ENCODE measurements at regions not wholly inside any gene's neighbourhood (a gene's known extent, or its start where the extent isn't known, plus 50 kb on each side); places are given as distances from the start of the nearest gene placed in this dataset.

GRCh38 chr3:74328435-74328834 lies 286.0 kb downstream of the CNTN3 start:
- Histone ChIP-seq H3K36me3 (ENCODE audit: insufficient read depth, low read length) (no peaks in the 10 kb centered on the region), H3K79me2 (ENCODE audit: insufficient read depth, low read length) (no peaks in the 10 kb centered on the region), H3K4me1 (ENCODE audit: insufficient read depth, low read length, severe bottlenecking) (no peaks in the 10 kb centered on the region), H4K20me1 (ENCODE audit: insufficient read depth, low read length) (no peaks in the 10 kb centered on the region), H3K9me2 (ENCODE audit: low read depth, low read length) (no peaks in the 10 kb centered on the region), H3K27me3 (ENCODE audit: insufficient read depth, low read length) (no peaks in the 10 kb centered on the region), H2AFZ (ENCODE audit: low read length) (no peak overlapping the region), H3K4me2 (ENCODE audit: low read length) (no peak overlapping the region), H3F3A (ENCODE audit: insufficient read depth, low read length) (no peaks in the 10 kb centered on the region), H3K4me3 (ENCODE audit: low read depth, low read length, poor library complexity, severe bottlenecking) (no peak overlapping the region), H3K27ac (ENCODE audit: low read depth, low read length, poor library complexity, severe bottlenecking) (no peak overlapping the region), H3K9me3 (ENCODE audit: low read length) (no peaks in the 10 kb centered on the region), H3K9ac (ENCODE audit: low read length) (no peak overlapping the region)
- TF ChIP-seq EZH2 (IDR thresholded peaks at IDR 0.05; ENCODE audit: borderline replicate concordance, low read length) (no peak), CTCF (IDR thresholded peaks at IDR 0.05; ENCODE audit: low read length) (no peak)

GRCh38 chr3:74315291-74315690 lies 299.2 kb downstream of the CNTN3 start:
- H3K4me2 ChIP-seq (ENCODE audit: low read length) = no peak overlapping the region
- H3K27ac ChIP-seq (ENCODE audit: low read depth, low read length, poor library complexity, severe bottlenecking) = no peak overlapping the region
- H4K20me1 ChIP-seq (ENCODE audit: insufficient read depth, low read length) = no peaks in the 10 kb centered on the region
- no peak overlapping the region for H2AFZ ChIP-seq (ENCODE audit: low read length)
- no peaks in the 10 kb centered on the region for H3F3A ChIP-seq (ENCODE audit: insufficient read depth, low read length)
- H3K27me3 ChIP-seq (ENCODE audit: insufficient read depth, low read length) = no peaks in the 10 kb centered on the region
- H3K9ac ChIP-seq (ENCODE audit: low read length) = no peak overlapping the region
- H3K9me2 ChIP-seq (ENCODE audit: low read depth, low read length) = no peaks in the 10 kb centered on the region
- no peaks in the 10 kb centered on the region for H3K9me3 ChIP-seq (ENCODE audit: low read length)
- H3K36me3 ChIP-seq (ENCODE audit: insufficient read depth, low read length) = no peaks in the 10 kb centered on the region
- no peak overlapping the region for H3K4me3 ChIP-seq (ENCODE audit: low read depth, low read length, poor library complexity, severe bottlenecking)
- no peaks in the 10 kb centered on the region for H3K79me2 ChIP-seq (ENCODE audit: insufficient read depth, low read length)
- no peaks in the 10 kb centered on the region for H3K4me1 ChIP-seq (ENCODE audit: insufficient read depth, low read length, severe bottlenecking)
- no peak for TF ChIP-seq EZH2 (IDR thresholded peaks at IDR 0.05; ENCODE audit: borderline replicate concordance, low read length)
- TF ChIP-seq CTCF (IDR thresholded peaks at IDR 0.05; ENCODE audit: low read length) = no peak

- H3K36me3 ChIP-seq (ENCODE audit: insufficient read depth, low read length) = no peaks in the 10 kb centered on the region
- TF ChIP-seq EZH2 (IDR thresholded peaks at IDR 0.05; ENCODE audit: borderline replicate concordance, low read length) = no peak
- TF ChIP-seq CTCF (IDR thresholded peaks at IDR 0.05; ENCODE audit: low read length) = no peak
- no peaks in the 10 kb centered on the region for H3K9me2 ChIP-seq (ENCODE audit: low read depth, low read length)
- H3K4me2 ChIP-seq (ENCODE audit: low read length) = no peak overlapping the region
- H3K9ac ChIP-seq (ENCODE audit: low read length) = no peak overlapping the region
- no peaks in the 10 kb centered on the region for H4K20me1 ChIP-seq (ENCODE audit: insufficient read depth, low read length)
- no peaks in the 10 kb centered on the region for H3F3A ChIP-seq (ENCODE audit: insufficient read depth, low read length)
- H3K27me3 ChIP-seq (ENCODE audit: insufficient read depth, low read length) = no peaks in the 10 kb centered on the region
- H3K79me2 ChIP-seq (ENCODE audit: insufficient read depth, low read length) = no peaks in the 10 kb centered on the region
- H3K4me3 ChIP-seq (ENCODE audit: low read depth, low read length, poor library complexity, severe bottlenecking) = no peak overlapping the region
- H3K9me3 ChIP-seq (ENCODE audit: low read length) = no peaks in the 10 kb centered on the region
- H3K4me1 ChIP-seq (ENCODE audit: insufficient read depth, low read length, severe bottlenecking) = no peaks in the 10 kb centered on the region
- no peak overlapping the region for H3K27ac ChIP-seq (ENCODE audit: low read depth, low read length, poor library complexity, severe bottlenecking)
- H2AFZ ChIP-seq (ENCODE audit: low read length) = no peak overlapping the region
Observed at GRCh38 chr3:74314696-74315095, 299.8 kb downstream of the CNTN3 start.
